Esophagus muscularis mucosa (tissue), 3 donors: ENCODE measurements at regions not wholly inside any gene's neighbourhood (a gene's known extent, or its start where the extent isn't known, plus 50 kb on each side); places are given as distances from the start of the nearest gene placed in this dataset.

Experiments used
- POLR2A ChIP-seq: fragments of 450-650 bp; IDR thresholded peaks from one replicate; pipeline ENCODE4 v1.6.1; 2017; ENCODE audit warnings: antibody characterized with exemption, moderate library complexity, mild to moderate bottlenecking, low read depth
- TF ChIP-seq, protein P1 (sequence below), 3 experiments: fragments of 200-600 bp in 2 of 3; fragments of 450-650 bp in 1 of 3; sonication (generic) in 2 of 3; IDR thresholded peaks; one replicate each; pipeline ENCODE4 v1.5.1; 2017 to 2019; ENCODE audit warnings: antibody characterized with exemption in 3 of 3, mild to moderate bottlenecking in 2 of 3, moderate library complexity in 1 of 3

DNA sequence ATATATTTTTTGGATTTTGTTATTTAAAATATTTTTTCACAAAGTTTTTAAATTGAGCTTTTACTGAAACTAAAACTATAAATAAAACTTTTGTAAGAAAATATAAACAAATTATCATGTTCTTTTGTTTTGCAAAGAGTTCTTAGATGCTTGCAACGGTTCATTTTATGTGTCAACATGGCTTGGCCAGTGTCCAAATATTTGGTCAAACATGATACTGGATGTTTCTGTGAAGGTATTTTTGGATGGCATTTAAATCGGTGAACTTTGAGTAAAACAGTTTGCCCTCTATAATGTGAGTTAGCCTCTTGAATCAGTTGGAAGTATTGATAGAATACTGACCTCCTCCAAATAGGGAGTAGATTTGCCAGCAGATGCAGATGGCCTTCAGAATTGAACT, 612.6 kb upstream of the NECTIN3 start:
- TF ChIP-seq, protein P1, sequence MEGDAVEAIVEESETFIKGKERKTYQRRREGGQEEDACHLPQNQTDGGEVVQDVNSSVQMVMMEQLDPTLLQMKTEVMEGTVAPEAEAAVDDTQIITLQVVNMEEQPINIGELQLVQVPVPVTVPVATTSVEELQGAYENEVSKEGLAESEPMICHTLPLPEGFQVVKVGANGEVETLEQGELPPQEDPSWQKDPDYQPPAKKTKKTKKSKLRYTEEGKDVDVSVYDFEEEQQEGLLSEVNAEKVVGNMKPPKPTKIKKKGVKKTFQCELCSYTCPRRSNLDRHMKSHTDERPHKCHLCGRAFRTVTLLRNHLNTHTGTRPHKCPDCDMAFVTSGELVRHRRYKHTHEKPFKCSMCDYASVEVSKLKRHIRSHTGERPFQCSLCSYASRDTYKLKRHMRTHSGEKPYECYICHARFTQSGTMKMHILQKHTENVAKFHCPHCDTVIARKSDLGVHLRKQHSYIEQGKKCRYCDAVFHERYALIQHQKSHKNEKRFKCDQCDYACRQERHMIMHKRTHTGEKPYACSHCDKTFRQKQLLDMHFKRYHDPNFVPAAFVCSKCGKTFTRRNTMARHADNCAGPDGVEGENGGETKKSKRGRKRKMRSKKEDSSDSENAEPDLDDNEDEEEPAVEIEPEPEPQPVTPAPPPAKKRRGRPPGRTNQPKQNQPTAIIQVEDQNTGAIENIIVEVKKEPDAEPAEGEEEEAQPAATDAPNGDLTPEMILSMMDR (IDR thresholded peaks at IDR 0.05) = no peak
- TF ChIP-seq POLR2A = no peak
